AG08396 (cell line): ENCODE measurements at regions not wholly inside any gene's neighbourhood (a gene's known extent, or its start where the extent isn't known, plus 50 kb on each side); places are given as distances from the start of the nearest gene placed in this dataset.
A peak's percentile ranks its signal among the peaks of the same experiment; 100 is the strongest.

Experiments used
- DNase-seq: peaks from one replicate; pipeline ENCODE4 v3.0.0; 2012; ENCODE audit warnings: low spot score, mixed read lengths

- peak; percentile 29 for DNase-seq
Measured at GRCh38 chr12:19572920-19573558, 133.7 kb downstream of the AEBP2 start.

- DNase-seq, result no peak
Measured at GRCh38 chr12:19573866-19574265, 134.6 kb downstream of the AEBP2 start.

GRCh38 chr12:19574601-19575000 is 135.3 kb downstream of the AEBP2 start:
- no peak for DNase-seq

GRCh38 chr12:19575337-19576243 is 136.3 kb downstream of the AEBP2 start:
- DNase-seq, result peak; percentile 27

GRCh38 chr12:19576506-19577280 is 137.4 kb downstream of the AEBP2 start:
- DNase-seq, result no peak

GRCh38 chr12:19577281-19577530 is 137.9 kb downstream of the AEBP2 start:
- no peak for DNase-seq

- DNase-seq, result no peak
Measured at GRCh38 chr12:19584732-19585131, 145.4 kb downstream of the AEBP2 start.

- no peak for DNase-seq
Measured at GRCh38 chr12:19588951-19589350, 149.7 kb downstream of the AEBP2 start.

GRCh38 chr12:19591951-19592350 is 152.7 kb downstream of the AEBP2 start:
- no peak for DNase-seq

GRCh38 chr12:19596434-19597166 is 157.3 kb downstream of the AEBP2 start:
- no peak for DNase-seq

- DNase-seq, result no peak
Measured at GRCh38 chr12:19597167-19598026, 158.1 kb downstream of the AEBP2 start.

GRCh38 chr12:19605720-19606119 is 166.4 kb downstream of the AEBP2 start:
- no peak for DNase-seq

GRCh38 chr12:19608039-19608438 is 168.7 kb downstream of the AEBP2 start:
- DNase-seq, result no peak

GRCh38 chr12:19613051-19613535 is 173.8 kb downstream of the AEBP2 start:
- DNase-seq, result no peak

GRCh38 chr12:19614601-19615383 is 175.5 kb downstream of the AEBP2 start:
- no peak for DNase-seq

- no peak for DNase-seq
Measured at GRCh38 chr12:19615384-19615725, 176.1 kb downstream of the AEBP2 start.

GRCh38 chr12:19616781-19617180 is 177.5 kb downstream of the AEBP2 start:
- no peak for DNase-seq

GRCh38 chr12:19620222-19620621 is 180.9 kb downstream of the AEBP2 start:
- no peak for DNase-seq

GRCh38 chr12:19623751-19624399 is 184.6 kb downstream of the AEBP2 start:
- DNase-seq, result no peak

- no peak for DNase-seq
Measured at GRCh38 chr12:19624491-19624890, 185.2 kb downstream of the AEBP2 start.
